ENCODE measurements at regions not wholly inside any gene's neighbourhood (a gene's known extent, or its start where the extent isn't known, plus 50 kb on each side); places are given as distances from the start of the nearest gene placed in this dataset.

GRCh38 chr6:40159865-40160264 is 225.6 kb upstream of the MOCS1 start:
- TF ChIP-seq CTCF (conservative IDR thresholded peaks at IDR 0.05): no peak
- no peak overlapping the region for H3K27ac ChIP-seq

- no peak for TF ChIP-seq CTCF (conservative IDR thresholded peaks at IDR 0.05)
- no peak overlapping the region for H3K27ac ChIP-seq
Observed at GRCh38 chr6:40152701-40153436, 218.6 kb upstream of the MOCS1 start.

GRCh38 chr6:40152196-40152595 is 217.9 kb upstream of the MOCS1 start:
- no peak for TF ChIP-seq CTCF (conservative IDR thresholded peaks at IDR 0.05)
- no peak overlapping the region for H3K27ac ChIP-seq

GRCh38 chr6:40148882-40149573 is 214.8 kb upstream of the MOCS1 start:
- no peak for TF ChIP-seq CTCF (conservative IDR thresholded peaks at IDR 0.05)
- no peak overlapping the region for H3K27ac ChIP-seq

GRCh38 chr6:40146902-40147301 is 212.6 kb upstream of the MOCS1 start:
- TF ChIP-seq CTCF (conservative IDR thresholded peaks at IDR 0.05): no peak
- peak overlapping the region; percentile 57 for H3K27ac ChIP-seq

GRCh38 chr6:40139447-40139846 is 205.2 kb upstream of the MOCS1 start:
- no peak overlapping the region for H3K27ac ChIP-seq
- TF ChIP-seq CTCF (conservative IDR thresholded peaks at IDR 0.05): no peak

GRCh38 chr6:40138273-40138720 is 204.0 kb upstream of the MOCS1 start:
- no peak for TF ChIP-seq CTCF (conservative IDR thresholded peaks at IDR 0.05)
- peak overlapping the region; percentile 11; the same call in 1 of the 2 replicates for H3K27ac ChIP-seq
